Upper lobe of left lung (tissue), 4 donors: ENCODE measurements at regions not wholly inside any gene's neighbourhood (a gene's known extent, or its start where the extent isn't known, plus 50 kb on each side); places are given as distances from the start of the nearest gene placed in this dataset.

Source experiments
- CTCF ChIP-seq, 6 experiments: fragments of 450-650 bp in 4 of 6; fragments of 200-600 bp in 2 of 6; sonication (generic) in 2 of 6; IDR thresholded peaks; one replicate each; pipeline ENCODE4 v1.5.1; 2016 to 2019; ENCODE audit warnings: antibody characterized with exemption in 6 of 6
- EP300 ChIP-seq, 4 donors: sonication (generic); formaldehyde crosslinking; IDR thresholded peaks; one replicate each; pipeline ENCODE4 v1.5.1; 2017; ENCODE audit warnings: antibody characterized with exemption in 4 of 4, control low read depth in 2 of 4
- POLR2AphosphoS5 ChIP-seq, 2 donors: sonication (generic); formaldehyde crosslinking; IDR thresholded peaks; one replicate each; pipeline ENCODE4 v1.5.1; 2017; ENCODE audit warnings: antibody characterized with exemption in 2 of 2

GRCh38 chr16:80457871-80458270, 82.9 kb upstream of the DYNLRB2 start:
- no peak for TF ChIP-seq CTCF (IDR thresholded peaks at IDR 0.05)
- no peak for TF ChIP-seq POLR2AphosphoS5 (IDR thresholded peaks at IDR 0.05)
- TF ChIP-seq EP300 (IDR thresholded peaks at IDR 0.05): no peak
